ENCODE measurements at regions not wholly inside any gene's neighbourhood (a gene's known extent, or its start where the extent isn't known, plus 50 kb on each side); places are given as distances from the start of the nearest gene placed in this dataset.

- Histone ChIP-seq H3K79me2 (ENCODE audit: insufficient read depth, low read length) (no peaks in the 10 kb centered on the region), H3K27me3 (ENCODE audit: low read length) (no peaks in the 10 kb centered on the region), H4K20me1 (ENCODE audit: low read depth, low read length) (no peaks in the 10 kb centered on the region), H3K27ac (ENCODE audit: low read depth, low read length) (no peak overlapping the region), H3K4me3 (ENCODE audit: insufficient read depth, low read length, poor library complexity, severe bottlenecking) (no peak overlapping the region), H3K36me3 (ENCODE audit: low read length) (no peaks in the 10 kb centered on the region), H3K9me3 (ENCODE audit: insufficient read depth, low read length) (no peaks in the 10 kb centered on the region), H3K9me2 (replicated peaks; ENCODE audit: insufficient read depth, low read length) (no peaks in the 10 kb centered on the region), H3K4me2 (ENCODE audit: low read depth, low read length, poor library complexity, severe bottlenecking) (no peak overlapping the region), H3K9ac (ENCODE audit: low read length) (no peak overlapping the region), H3F3A (ENCODE audit: insufficient read depth) (no peaks in the 10 kb centered on the region), H2AFZ (ENCODE audit: low read depth, low read length, severe bottlenecking) (no peak overlapping the region)
- no peak for TF ChIP-seq EZH2phosphoT487 (conservative IDR thresholded peaks at IDR 0.05; ENCODE audit: low read length)
- TF ChIP-seq, protein P1, sequence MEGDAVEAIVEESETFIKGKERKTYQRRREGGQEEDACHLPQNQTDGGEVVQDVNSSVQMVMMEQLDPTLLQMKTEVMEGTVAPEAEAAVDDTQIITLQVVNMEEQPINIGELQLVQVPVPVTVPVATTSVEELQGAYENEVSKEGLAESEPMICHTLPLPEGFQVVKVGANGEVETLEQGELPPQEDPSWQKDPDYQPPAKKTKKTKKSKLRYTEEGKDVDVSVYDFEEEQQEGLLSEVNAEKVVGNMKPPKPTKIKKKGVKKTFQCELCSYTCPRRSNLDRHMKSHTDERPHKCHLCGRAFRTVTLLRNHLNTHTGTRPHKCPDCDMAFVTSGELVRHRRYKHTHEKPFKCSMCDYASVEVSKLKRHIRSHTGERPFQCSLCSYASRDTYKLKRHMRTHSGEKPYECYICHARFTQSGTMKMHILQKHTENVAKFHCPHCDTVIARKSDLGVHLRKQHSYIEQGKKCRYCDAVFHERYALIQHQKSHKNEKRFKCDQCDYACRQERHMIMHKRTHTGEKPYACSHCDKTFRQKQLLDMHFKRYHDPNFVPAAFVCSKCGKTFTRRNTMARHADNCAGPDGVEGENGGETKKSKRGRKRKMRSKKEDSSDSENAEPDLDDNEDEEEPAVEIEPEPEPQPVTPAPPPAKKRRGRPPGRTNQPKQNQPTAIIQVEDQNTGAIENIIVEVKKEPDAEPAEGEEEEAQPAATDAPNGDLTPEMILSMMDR (IDR thresholded peaks at IDR 0.05; ENCODE audit: insufficient read depth, low read length, poor library complexity, severe bottlenecking) = no peak
Measured at GRCh38 chr11:97548280-97548679, 1158.5 kb downstream of the JRKL start.

DNA sequence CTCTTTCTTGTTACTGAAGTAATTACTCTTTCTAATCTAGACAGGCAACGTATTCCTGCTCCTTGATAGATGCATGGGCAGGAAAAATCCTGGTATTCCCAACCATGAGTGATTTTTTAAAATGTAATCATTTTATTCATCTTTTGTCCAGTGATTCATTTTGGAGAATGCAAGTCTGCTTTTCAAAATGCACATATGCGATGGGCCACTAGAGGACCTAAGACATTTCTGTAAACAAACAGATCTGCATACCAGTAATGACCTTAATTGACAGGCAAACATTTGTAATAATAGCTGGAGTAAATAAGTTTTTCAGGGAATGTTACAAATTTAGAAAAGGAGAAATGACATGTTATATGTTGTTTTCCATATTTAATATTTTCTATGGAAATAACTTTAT is 1167.6 kb downstream of the JRKL start:
- Histone ChIP-seq H3K27me3 (ENCODE audit: low read length) (no peaks in the 10 kb centered on the region), H3K79me2 (ENCODE audit: insufficient read depth, low read length) (no peaks in the 10 kb centered on the region), H4K20me1 (ENCODE audit: low read depth, low read length) (no peaks in the 10 kb centered on the region), H3K9me3 (ENCODE audit: insufficient read depth, low read length) (no peaks in the 10 kb centered on the region), H3F3A (ENCODE audit: insufficient read depth) (no peaks in the 10 kb centered on the region), H3K4me3 (ENCODE audit: insufficient read depth, low read length, poor library complexity, severe bottlenecking) (no peak overlapping the region), H3K9me2 (replicated peaks; ENCODE audit: insufficient read depth, low read length) (no peaks in the 10 kb centered on the region), H3K9ac (ENCODE audit: low read length) (no peak overlapping the region), H3K36me3 (ENCODE audit: low read length) (no peaks in the 10 kb centered on the region), H3K4me2 (ENCODE audit: low read depth, low read length, poor library complexity, severe bottlenecking) (no peak overlapping the region), H3K27ac (ENCODE audit: low read depth, low read length) (no peak overlapping the region), H2AFZ (ENCODE audit: low read depth, low read length, severe bottlenecking) (no peak overlapping the region)
- TF ChIP-seq, protein P1 (IDR thresholded peaks at IDR 0.05; ENCODE audit: insufficient read depth, low read length, poor library complexity, severe bottlenecking) = no peak
- no peak for TF ChIP-seq EZH2phosphoT487 (conservative IDR thresholded peaks at IDR 0.05; ENCODE audit: low read length)

- Histone ChIP-seq H3K79me2 (ENCODE audit: insufficient read depth, low read length) (no peaks in the 10 kb centered on the region), H3K27me3 (ENCODE audit: low read length) (no peaks in the 10 kb centered on the region), H3K4me3 (ENCODE audit: insufficient read depth, low read length, poor library complexity, severe bottlenecking) (no peak overlapping the region), H2AFZ (ENCODE audit: low read depth, low read length, severe bottlenecking) (no peak overlapping the region), H3K9me3 (ENCODE audit: insufficient read depth, low read length) (no peaks in the 10 kb centered on the region), H3K27ac (ENCODE audit: low read depth, low read length) (no peak overlapping the region), H3F3A (ENCODE audit: insufficient read depth) (no peaks in the 10 kb centered on the region), H3K9me2 (replicated peaks; ENCODE audit: insufficient read depth, low read length) (no peaks in the 10 kb centered on the region), H3K9ac (ENCODE audit: low read length) (no peak overlapping the region), H4K20me1 (ENCODE audit: low read depth, low read length) (no peaks in the 10 kb centered on the region), H3K36me3 (ENCODE audit: low read length) (no peaks in the 10 kb centered on the region), H3K4me2 (ENCODE audit: low read depth, low read length, poor library complexity, severe bottlenecking) (no peak overlapping the region)
- no peak for TF ChIP-seq EZH2phosphoT487 (conservative IDR thresholded peaks at IDR 0.05; ENCODE audit: low read length)
- TF ChIP-seq, protein P1 (IDR thresholded peaks at IDR 0.05; ENCODE audit: insufficient read depth, low read length, poor library complexity, severe bottlenecking) = no peak
Measured at GRCh38 chr11:97567801-97568200, 1178.0 kb downstream of the JRKL start.
